OCI-LY7 (cell line): ENCODE measurements at regions not wholly inside any gene's neighbourhood (a gene's known extent, or its start where the extent isn't known, plus 50 kb on each side); places are given as distances from the start of the nearest gene placed in this dataset.

Experiments used
- CTCF ChIP-seq: fragments of 200-600 bp; sonication (generic); conservative IDR thresholded peaks from 2 replicates; pipeline ENCODE4 v1.5.1; 2014; ENCODE audit warnings: mild to moderate bottlenecking, antibody characterized with exemption, low read length, moderate library complexity, mixed read lengths
- EZH2phosphoT487 ChIP-seq: fragments of 200-600 bp; sonication (generic); IDR thresholded peaks from 2 replicates; pipeline ENCODE4 v1.6.1; 2018; ENCODE audit warnings: low read depth, borderline replicate concordance, mild to moderate bottlenecking, mixed run types, antibody characterized with exemption, low read length, moderate library complexity, mixed read lengths

- TF ChIP-seq CTCF: no peak
- TF ChIP-seq EZH2phosphoT487: no peak
Observed at GRCh38 chr14:89674936-89675335, 257.9 kb upstream of the FOXN3 start.
